ENCODE measurements at regions not wholly inside any gene's neighbourhood (a gene's known extent, or its start where the extent isn't known, plus 50 kb on each side); places are given as distances from the start of the nearest gene placed in this dataset.
"Not testable (repeated sequence)": the region's sequence is repeated elsewhere in the genome, so short reads cannot be mapped to it uniquely, and the experiment has no call there.

DNA sequence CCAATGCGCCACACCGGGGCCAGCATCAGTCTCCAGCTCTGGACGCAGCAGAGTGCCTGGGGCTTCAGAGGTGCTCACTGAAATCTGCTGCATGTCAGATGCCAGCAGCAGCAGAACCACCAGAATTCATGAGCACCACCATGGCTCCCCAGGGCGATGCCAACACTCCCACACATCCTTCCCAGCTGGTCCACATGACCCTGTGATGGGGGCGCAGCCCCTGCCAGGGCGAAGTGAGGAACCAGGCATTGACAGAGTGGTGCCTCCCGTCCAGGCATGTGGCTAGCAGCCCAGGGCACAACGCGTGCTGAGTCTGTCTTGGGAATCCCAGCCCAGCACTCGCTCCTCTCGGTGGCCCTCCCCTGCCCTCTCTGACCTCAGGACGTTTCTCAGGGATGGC, 80.4 kb downstream of the DHCR7 start:
- CTCF ChIA-PET, result no interaction called here

DNA sequence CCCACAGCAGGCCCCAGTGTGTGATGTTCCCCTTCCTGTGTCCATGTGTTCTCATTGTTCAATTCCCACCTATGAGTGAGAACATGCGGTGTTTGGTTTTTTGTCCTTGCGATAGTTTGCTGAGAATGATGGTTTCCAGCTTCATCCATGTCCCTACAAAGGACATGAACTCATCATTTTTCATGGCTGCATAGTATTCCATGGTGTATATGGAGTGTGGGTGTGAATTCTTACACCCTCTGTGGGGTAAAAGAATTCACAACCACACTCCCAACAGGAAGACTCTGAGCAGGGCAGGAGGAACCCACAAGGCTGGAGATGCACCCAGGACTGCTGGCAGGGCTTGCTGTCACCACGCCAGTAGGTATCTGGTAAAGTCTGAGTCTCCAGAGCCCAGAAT, 80.9 kb downstream of the DHCR7 start:
- H3K27me3 ChIP-seq (ENCODE audit: insufficient read depth); H3K79me2 ChIP-seq (ENCODE audit: insufficient read depth); H3K9me2 ChIP-seq; H3K9me3 ChIP-seq; CTCF ChIA-PET; H3F3A ChIP-seq (replicated peaks; ENCODE audit: insufficient read depth); H3K4me2 ChIP-seq; H2AFZ ChIP-seq (ENCODE audit: low read depth); H3K36me3 ChIP-seq (replicated peaks in 1 of 2; ENCODE audit: control insufficient read depth in 1 of 2, insufficient read depth in 2 of 2, low read length in 1 of 2); H4K20me1 ChIP-seq (ENCODE audit: insufficient read depth); DNase-seq; H3K27ac ChIP-seq (ENCODE audit: low read depth in 2 of 2, low read length in 1 of 2); POLR2A ChIA-PET; H3K9ac ChIP-seq; H3K4me3 ChIP-seq (ENCODE audit: low read depth in 2 of 2, low read length in 1 of 2); H3K4me1 ChIP-seq (ENCODE audit: control insufficient read depth in 1 of 2, insufficient read depth in 2 of 2, low read depth in 1 of 2, low read length in 1 of 2): not testable (repeated sequence)
- 33% methylated on average over 3 of the region's 3 CpGs for WGBS (ENCODE audit: low lambda C conversion rate)

More for the DNA sequence above, 80.4 kb downstream of the DHCR7 start:
- TF ChIP-seq, protein P1, sequence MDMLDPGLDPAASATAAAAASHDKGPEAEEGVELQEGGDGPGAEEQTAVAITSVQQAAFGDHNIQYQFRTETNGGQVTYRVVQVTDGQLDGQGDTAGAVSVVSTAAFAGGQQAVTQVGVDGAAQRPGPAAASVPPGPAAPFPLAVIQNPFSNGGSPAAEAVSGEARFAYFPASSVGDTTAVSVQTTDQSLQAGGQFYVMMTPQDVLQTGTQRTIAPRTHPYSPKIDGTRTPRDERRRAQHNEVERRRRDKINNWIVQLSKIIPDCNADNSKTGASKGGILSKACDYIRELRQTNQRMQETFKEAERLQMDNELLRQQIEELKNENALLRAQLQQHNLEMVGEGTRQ (IDR thresholded peaks at IDR 0.05; ENCODE audit: borderline replicate concordance, low read depth, low read length), result no peak
- TF ChIP-seq EP300 (IDR thresholded peaks at IDR 0.05; ENCODE audit: borderline replicate concordance in 1 of 2, low read depth in 1 of 2, low read length in 1 of 2), result no peak
- TF ChIP-seq FOXJ3 (CRISPR knock-in tag; IDR thresholded peaks at IDR 0.05), result no peak
- TF ChIP-seq RAD21 (IDR thresholded peaks at IDR 0.05; ENCODE audit: low read length), result no peak
- TF ChIP-seq EZH2phosphoT487 (IDR thresholded peaks at IDR 0.05; ENCODE audit: borderline replicate concordance, low read depth), result no peak
- TF ChIP-seq MXI1 (IDR thresholded peaks at IDR 0.05; ENCODE audit: low read depth, low read length), result no peak
- TF ChIP-seq CHD2 (IDR thresholded peaks at IDR 0.05; ENCODE audit: low read length, partially characterized antibody), result no peak
- TF ChIP-seq, protein P2, sequence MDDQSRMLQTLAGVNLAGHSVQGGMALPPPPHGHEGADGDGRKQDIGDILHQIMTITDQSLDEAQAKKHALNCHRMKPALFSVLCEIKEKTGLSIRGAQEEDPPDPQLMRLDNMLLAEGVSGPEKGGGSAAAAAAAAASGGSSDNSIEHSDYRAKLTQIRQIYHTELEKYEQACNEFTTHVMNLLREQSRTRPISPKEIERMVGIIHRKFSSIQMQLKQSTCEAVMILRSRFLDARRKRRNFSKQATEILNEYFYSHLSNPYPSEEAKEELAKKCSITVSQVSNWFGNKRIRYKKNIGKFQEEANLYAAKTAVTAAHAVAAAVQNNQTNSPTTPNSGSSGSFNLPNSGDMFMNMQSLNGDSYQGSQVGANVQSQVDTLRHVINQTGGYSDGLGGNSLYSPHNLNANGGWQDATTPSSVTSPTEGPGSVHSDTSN (IDR thresholded peaks at IDR 0.05), result no peak
- TF ChIP-seq GATA2 (CRISPR knock-in tag; IDR thresholded peaks at IDR 0.05), result no peak
- TF ChIP-seq NFIC (IDR thresholded peaks at IDR 0.05; ENCODE audit: borderline replicate concordance), result no peak
- TF ChIP-seq TEAD4 (IDR thresholded peaks at IDR 0.05; ENCODE audit: borderline replicate concordance, insufficient read depth), result no peak
- TF ChIP-seq, protein P3, sequence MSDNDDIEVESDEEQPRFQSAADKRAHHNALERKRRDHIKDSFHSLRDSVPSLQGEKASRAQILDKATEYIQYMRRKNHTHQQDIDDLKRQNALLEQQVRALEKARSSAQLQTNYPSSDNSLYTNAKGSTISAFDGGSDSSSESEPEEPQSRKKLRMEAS (IDR thresholded peaks at IDR 0.05; ENCODE audit: low read depth), result no peak
- no peak for TF ChIP-seq MEF2A (IDR thresholded peaks at IDR 0.05; ENCODE audit: borderline replicate concordance, low read depth)
- no peak for TF ChIP-seq ELF1 (IDR thresholded peaks at IDR 0.05)
- TF ChIP-seq NRF1 (IDR thresholded peaks at IDR 0.05; ENCODE audit: low read depth, low read length), result no peak
- no peak for TF ChIP-seq RCOR1 (IDR thresholded peaks at IDR 0.05; ENCODE audit: low read length)
- no peak for TF ChIP-seq SMC3 (IDR thresholded peaks at IDR 0.05; ENCODE audit: low read depth, low read length)
- H3K79me2 ChIP-seq (ENCODE audit: insufficient read depth), result no peaks in the 10 kb centered on the region
- H3K27ac ChIP-seq (ENCODE audit: low read depth in 2 of 2, low read length in 1 of 2), result no peak overlapping the region
- H3K4me1 ChIP-seq (ENCODE audit: control insufficient read depth in 1 of 2, insufficient read depth in 2 of 2, low read depth in 1 of 2, low read length in 1 of 2), result no peaks in the 10 kb centered on the region
- H3F3A ChIP-seq (replicated peaks; ENCODE audit: insufficient read depth), result no peaks in the 10 kb centered on the region
- H3K36me3 ChIP-seq (replicated peaks in 1 of 2; ENCODE audit: control insufficient read depth in 1 of 2, insufficient read depth in 2 of 2, low read length in 1 of 2), result no peaks in the 10 kb centered on the region
- H3K4me3 ChIP-seq (ENCODE audit: low read depth in 2 of 2, low read length in 1 of 2), result no peak overlapping the region
- POLR2A ChIA-PET, result no interaction called here
- H4K20me1 ChIP-seq (ENCODE audit: insufficient read depth), result no peaks in the 10 kb centered on the region
- no peaks in the 10 kb centered on the region for H3K9me2 ChIP-seq
- H3K9ac ChIP-seq, result no peak overlapping the region
- no peaks in the 10 kb centered on the region for H3K27me3 ChIP-seq (ENCODE audit: insufficient read depth)
- H2AFZ ChIP-seq (ENCODE audit: low read depth), result no peak overlapping the region
- no peak for DNase-seq
- H3K9me3 ChIP-seq, result no peaks in the 10 kb centered on the region
- no peak overlapping the region for H3K4me2 ChIP-seq
- WGBS (ENCODE audit: low lambda C conversion rate), result 15% methylated on average over 5 of the region's 12 CpGs

All from SK-N-SH (cell line).